NOMO-1 treated with DMSO at 0.1 percent for 48 hours (cell line): ENCODE measurements at regions not wholly inside any gene's neighbourhood (a gene's known extent, or its start where the extent isn't known, plus 50 kb on each side); places are given as distances from the start of the nearest gene placed in this dataset.

Experiments used
- DNase-seq: peaks from one replicate; lab custom pipeline; 2025; ENCODE audit not compliant: unreplicated experiment; lab: John Stamatoyannopoulos, UW

GRCh38 chr3:70421506-70421905 is 109.1 kb upstream of the MDFIC2 start:
- no peak for DNase-seq

- DNase-seq, result no peak
Measured at GRCh38 chr3:70409018-70409417, 96.6 kb upstream of the MDFIC2 start.

- DNase-seq, result no peak
Measured at GRCh38 chr3:70400194-70400593, 87.8 kb upstream of the MDFIC2 start.

- no peak for DNase-seq
Measured at GRCh38 chr3:70393881-70394612, 81.6 kb upstream of the MDFIC2 start.

- no peak for DNase-seq
Measured at GRCh38 chr3:70392227-70392626, 79.8 kb upstream of the MDFIC2 start.

GRCh38 chr3:70387889-70388288 is 75.5 kb upstream of the MDFIC2 start:
- DNase-seq, result no peak

GRCh38 chr3:70386846-70387245 is 74.4 kb upstream of the MDFIC2 start:
- no peak for DNase-seq

- DNase-seq, result no peak
Measured at GRCh38 chr3:70386043-70386442, 73.6 kb upstream of the MDFIC2 start.

- DNase-seq, result no peak
Measured at GRCh38 chr3:70383360-70383831, 71.0 kb upstream of the MDFIC2 start.

- no peak for DNase-seq
Measured at GRCh38 chr3:70374179-70374578, 61.7 kb upstream of the MDFIC2 start.
